HT-29 (cell line): ENCODE measurements at regions not wholly inside any gene's neighbourhood (a gene's known extent, or its start where the extent isn't known, plus 50 kb on each side); places are given as distances from the start of the nearest gene placed in this dataset.
A peak's percentile ranks its signal among the peaks of the same experiment; 100 is the strongest.
"Not testable (repeated sequence)": the region's sequence is repeated elsewhere in the genome, so short reads cannot be mapped to it uniquely, and the experiment has no call there.

Experiments used
- DNase-seq: peaks from one replicate; pipeline ENCODE4 v3.0.0-alpha.2; 2015; ENCODE audit warnings: low spot score

GRCh38 chr11:89545691-89546090 is 54.5 kb upstream of the NOX4 start:
- no peak for DNase-seq

DNA sequence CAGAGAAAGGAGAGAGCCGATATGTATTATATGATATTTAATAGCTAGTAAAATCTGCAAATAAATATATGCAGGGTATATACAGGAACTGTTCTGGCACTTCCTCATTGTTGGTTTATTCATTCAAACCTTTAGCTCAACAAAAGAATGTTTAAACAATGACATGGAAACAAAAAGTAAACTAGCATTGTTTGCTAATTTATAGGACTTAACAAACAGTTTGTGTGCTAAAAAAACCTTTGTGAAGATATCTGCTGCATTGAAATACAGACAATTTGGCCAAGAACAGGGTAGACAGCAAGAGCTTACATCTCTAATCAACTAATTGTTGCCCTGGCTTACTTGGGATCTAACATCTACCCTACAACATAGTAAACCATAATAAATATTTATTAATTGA is 64.6 kb upstream of the NOX4 start:
- not testable (repeated sequence) for DNase-seq

GRCh38 chr11:89556731-89557707 is 65.8 kb upstream of the NOX4 start:
- DNase-seq = peak; percentile 46

DNA sequence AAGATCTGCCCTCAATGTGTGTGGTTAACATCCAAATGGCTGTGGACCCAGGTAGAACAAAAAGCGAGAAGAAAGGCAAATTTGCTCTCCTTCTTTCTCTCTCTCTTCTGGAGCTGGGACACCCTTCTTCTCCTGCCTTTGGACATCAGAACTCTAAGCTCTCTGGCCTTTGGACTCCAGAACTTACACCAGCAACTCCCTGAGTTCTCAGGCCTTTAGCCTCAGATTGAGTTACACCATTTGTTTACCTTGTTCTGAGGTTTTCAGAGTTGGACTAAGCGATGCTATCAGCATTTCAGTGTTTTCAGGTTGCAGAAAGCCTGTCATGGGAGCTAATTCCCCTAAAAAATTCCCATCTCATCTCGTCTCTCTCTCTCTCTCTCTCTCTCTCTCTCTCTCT is 69.4 kb upstream of the NOX4 start:
- not testable (repeated sequence) for DNase-seq

GRCh38 chr11:89562731-89563130 is 71.6 kb upstream of the NOX4 start:
- DNase-seq = not testable (repeated sequence)

GRCh38 chr11:89566972-89567371 is 75.8 kb upstream of the NOX4 start:
- no peak for DNase-seq

DNA sequence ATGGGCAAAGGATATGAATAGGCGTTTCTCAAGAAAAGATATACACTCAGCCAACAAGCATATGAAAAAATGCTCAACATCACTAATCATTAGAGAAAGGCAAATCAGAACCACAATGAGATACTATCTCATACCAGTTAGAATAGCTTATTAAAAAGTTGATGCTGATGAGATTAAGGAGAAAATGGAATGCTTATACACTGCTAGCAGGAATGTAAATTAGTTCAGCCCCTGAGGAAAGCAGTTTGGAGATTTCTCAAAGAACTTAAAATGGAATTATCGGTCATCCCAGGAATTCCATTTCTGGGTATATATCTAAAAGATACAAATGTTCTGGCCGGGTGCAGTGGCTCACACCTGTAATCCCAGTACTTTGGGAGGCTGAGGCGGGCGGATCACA is 78.2 kb upstream of the NOX4 start:
- not testable (repeated sequence) for DNase-seq

GRCh38 chr11:89571706-89572105 is 80.5 kb upstream of the NOX4 start:
- DNase-seq = not testable (repeated sequence)

DNA sequence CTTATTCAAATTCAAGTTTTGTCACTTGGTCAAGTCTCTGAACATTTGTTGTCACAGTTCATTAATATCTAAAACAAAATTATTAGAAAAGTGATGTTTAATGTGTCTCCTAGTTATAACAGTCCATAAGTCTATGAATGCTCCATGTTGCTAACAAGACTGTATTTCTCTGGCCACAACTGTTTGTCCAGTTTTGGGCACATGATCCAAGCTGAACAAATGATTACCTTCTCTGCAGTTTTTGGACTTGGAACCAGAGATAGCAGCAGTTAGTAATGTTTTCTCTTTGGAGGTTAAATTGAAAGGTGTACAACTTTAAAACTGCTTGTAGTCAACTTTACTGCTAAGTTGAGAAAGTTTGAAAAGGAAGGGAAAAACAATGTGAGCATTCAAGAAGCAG is 84.7 kb upstream of the NOX4 start:
- DNase-seq = not testable (repeated sequence)

DNA sequence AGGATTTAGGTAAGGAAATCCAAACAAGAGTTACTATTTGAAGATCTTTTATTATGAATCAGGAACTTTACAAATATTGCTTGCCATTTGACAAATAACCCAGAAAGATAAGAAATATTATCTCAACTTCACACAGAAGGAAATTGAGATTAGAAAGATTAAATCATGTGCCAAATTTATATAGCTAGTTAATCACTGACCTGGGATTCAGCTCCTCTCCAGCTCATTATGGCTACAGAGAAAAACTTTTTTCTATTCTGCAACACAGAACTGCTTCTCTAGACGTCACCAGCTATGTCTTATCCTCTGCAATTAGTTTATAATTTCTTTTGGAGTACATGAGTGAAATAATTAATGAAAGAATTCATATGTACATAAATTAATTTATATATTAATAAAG is 86.3 kb upstream of the NOX4 start:
- not testable (repeated sequence) for DNase-seq

DNA sequence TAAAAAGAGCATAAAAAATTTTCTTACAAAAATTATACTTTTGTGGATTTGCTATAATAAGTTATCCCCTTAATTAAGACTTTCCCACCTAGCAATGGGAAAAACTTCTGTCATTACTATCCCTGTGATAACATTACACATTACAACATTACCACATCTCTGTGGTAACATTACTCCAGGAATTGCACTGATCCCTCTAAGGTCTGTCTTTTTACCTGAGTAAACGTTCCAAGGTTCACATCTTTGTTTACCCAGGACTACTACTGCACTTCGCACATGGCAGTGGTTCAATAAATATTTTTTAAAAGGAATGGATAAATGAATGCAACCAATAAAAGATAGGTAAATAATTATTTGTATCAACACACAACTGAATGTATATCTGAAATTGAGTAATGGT is 92.4 kb upstream of the NOX4 start:
- DNase-seq = peak; percentile 18

- not testable (repeated sequence) for DNase-seq
Observed at GRCh38 chr11:89585046-89585445, 93.9 kb upstream of the NOX4 start.

- DNase-seq = not testable (repeated sequence)
Observed at GRCh38 chr11:89585471-89585870, 94.3 kb upstream of the NOX4 start.

- DNase-seq = not testable (repeated sequence)
Observed at GRCh38 chr11:89589413-89589812, 98.2 kb upstream of the NOX4 start.

DNA sequence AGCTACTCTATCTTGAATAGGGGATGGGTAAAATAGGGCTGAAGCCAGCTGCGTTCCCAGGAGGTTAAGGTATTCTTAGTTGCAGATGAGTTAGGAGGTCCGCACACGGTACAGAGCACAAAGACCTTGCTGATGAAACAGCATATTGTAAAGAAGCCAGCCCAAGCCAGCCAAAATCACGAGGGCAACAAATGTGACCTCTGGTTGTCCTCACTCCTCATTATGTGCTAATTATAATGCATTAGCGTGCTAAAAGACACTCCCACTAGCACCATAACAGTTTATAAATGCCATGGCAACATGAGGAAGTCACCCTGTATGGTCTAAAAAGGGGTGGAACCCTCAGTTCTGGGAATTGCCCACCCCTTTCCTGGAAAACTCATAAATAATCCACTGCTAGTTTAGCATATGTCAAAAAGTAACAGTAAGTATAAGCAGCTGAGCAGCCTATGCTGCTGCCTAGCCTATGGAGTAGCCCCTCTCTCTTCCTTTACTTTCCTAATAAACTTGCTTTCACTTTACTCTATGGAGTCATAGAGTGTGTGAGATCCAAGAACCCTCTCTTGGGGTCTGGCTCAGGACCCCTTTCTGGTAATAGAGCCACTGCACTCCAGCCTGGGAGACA is 98.9 kb upstream of the NOX4 start:
- DNase-seq = not testable (repeated sequence)

DNA sequence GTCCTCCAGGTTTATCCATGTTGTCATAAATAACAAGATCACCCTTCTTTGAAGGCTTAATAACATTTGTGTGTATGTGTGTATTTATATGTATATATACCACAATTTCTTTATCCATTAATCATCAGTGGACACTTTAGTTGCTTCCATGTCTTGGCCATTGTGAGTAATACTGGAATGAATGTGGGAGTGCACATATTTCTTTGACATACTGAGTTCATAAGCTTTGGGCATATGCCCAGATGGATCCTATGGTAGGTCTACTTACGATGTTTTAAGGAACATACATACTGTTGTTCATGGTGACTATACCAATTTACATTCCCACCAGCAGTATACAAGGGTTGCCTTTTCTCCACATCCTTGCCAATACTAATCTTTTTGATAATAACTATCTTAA is 108.8 kb upstream of the TRIM77 start:
- not testable (repeated sequence) for DNase-seq

DNA sequence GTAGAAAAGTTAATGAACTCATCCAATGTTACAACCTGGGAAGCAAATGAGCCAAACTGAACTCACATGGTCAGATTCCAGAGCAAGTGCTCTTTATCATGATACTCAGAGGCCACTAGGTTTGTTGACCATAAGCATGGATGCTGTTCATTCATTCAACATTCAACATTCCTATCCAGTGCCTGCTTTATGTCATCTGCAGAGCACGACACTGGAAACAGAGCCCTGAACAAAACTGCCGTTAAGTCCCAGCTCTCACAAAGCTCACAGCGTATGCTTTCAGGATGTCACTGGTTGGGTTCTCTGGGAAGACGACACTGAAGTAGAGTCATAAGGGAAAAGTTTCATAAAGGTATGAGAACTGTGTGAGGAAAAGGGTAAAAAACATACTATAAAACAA is 105.8 kb upstream of the TRIM77 start:
- no peak for DNase-seq

DNA sequence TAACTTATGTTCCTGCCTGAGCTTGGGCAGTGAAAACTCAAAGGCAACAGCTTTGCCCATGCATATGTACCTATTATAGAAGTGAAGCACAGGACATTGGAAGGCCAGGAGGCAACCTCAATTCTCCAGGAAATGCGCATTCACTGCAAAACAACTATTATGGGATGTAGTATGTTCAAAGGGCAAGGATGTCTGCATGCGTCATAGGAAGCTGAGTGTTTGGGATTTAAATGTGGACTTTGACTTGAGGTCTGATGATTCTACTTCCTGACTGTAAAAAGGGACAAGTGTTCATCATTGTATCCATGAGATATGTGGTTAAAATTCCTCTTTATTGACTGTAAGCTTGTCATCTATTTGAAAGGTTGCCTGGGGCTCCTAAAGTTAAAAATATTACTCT is 103.3 kb upstream of the TRIM77 start:
- DNase-seq = peak; percentile 50

- not testable (repeated sequence) for DNase-seq
Observed at GRCh38 chr11:89607497-89607896, 102.6 kb upstream of the TRIM77 start.

DNA sequence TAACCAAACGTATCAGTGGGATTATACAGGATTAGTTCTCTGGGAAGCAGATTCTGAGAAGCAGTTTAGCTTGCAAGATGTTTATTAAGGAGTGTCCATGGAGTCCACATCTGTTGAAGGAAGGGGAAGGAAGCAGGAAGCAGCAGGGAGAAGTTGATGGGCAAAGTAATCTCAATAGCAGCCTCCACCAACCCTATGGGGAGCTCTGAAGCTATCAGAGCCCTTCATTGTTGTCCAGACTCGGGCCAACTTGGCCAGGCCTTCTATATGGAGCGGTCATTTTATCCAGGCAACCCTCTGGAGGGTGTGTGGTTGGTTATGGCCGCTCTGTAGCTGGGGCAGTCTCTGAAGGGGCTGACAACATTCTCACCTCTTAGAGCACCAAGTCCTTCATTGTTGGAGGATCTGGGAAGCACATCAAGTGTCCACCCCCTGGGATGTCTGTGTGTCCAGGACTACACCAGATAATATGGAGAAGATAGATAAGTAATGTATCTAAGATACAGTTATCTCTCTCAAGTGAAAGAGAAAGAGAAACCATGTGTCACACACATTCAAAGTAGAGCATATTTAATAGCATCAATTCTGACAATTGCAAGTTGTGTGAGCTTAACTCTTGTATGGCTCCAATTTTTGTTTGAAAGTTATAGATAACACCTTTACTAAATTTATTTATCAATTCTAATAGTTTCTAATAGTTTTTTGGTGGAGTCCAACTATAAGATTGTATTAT is 101.7 kb upstream of the TRIM77 start:
- DNase-seq = no peak

DNA sequence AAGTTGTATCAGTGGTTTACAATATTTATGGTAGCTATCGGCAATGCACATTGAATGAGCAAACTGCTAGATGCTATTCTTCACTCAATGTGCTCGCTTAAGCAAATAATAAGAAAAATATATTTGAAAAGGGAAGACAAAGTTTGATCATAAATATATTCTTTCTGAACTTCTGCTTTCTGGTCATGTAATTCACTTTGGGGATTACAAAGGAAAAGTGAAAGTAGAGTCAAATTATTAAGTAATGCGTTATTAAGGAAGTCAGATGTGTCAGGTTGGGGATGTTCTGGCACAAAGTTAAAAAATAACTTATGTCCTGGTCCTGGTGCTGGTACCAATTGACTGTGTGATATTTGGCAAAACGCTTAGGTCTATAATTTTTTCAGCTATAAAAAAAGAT is 98.0 kb upstream of the TRIM77 start:
- DNase-seq = no peak

DNA sequence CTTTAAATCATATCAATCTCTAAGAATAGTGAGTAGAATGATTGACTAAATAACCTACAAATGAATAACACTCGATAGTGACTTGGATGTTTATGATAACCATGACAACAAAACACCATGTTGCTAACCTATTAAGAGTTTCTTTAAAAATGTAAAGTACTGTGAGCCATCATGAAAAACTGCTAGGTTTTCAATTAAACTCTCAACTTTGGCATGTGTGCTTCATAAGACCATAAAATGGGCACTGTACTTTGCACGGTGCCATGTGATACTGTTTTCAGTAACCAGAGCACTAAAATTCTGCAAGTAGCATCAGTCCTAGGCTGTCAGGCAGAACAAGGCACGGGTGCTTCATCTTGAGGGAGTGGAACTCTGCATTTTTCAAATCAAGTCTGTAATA is 96.2 kb upstream of the TRIM77 start:
- no peak for DNase-seq
